ENCODE measurements at regions not wholly inside any gene's neighbourhood (a gene's known extent, or its start where the extent isn't known, plus 50 kb on each side); places are given as distances from the start of the nearest gene placed in this dataset.
"Not testable (repeated sequence)": the region's sequence is repeated elsewhere in the genome, so short reads cannot be mapped to it uniquely, and the experiment has no call there.

GRCh38 chr2:160584972-160585494 is 91.4 kb upstream of the RBMS1 start:
- DNase-seq (ENCODE audit: low read depth) = no peak
- Histone ChIP-seq H3K9ac (ENCODE audit: low read length) (peak overlapping the region; percentile 77), H3K27me3 (replicated peaks; ENCODE audit: control insufficient read depth, insufficient read depth, low read length) (no peaks in the 10 kb centered on the region)

DNA sequence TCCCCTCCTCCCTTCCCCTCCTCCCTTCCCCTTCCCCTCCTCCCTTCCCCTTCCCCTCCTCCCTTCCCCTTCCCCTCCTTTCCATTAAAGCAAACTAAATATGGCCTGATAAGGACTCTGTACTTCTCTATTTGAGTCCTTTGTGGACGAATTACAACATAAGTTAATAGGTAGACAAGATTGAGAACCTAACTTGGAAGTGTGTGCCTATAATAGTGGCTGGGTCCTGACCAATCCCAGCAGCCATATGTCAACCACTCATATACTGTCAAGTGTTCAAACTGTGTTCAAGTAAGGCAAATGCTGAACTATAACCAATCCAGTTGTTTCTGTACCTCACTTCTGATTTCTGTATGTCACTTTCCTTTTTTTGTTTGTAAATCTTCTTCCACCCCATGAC is 97.1 kb upstream of the RBMS1 start:
- H3K27me3 ChIP-seq (replicated peaks; ENCODE audit: control insufficient read depth, insufficient read depth, low read length) = no peaks in the 10 kb centered on the region
- no peak overlapping the region for H3K4me3 ChIP-seq (ENCODE audit: low read length)
- no peak overlapping the region for H3K9ac ChIP-seq (ENCODE audit: low read length)
- peaks cover 2% of the 10 kb centered on the region for H3K9me3 ChIP-seq (ENCODE audit: control insufficient read depth, low read length)
- peaks cover 3% of the 10 kb centered on the region for H3K4me1 ChIP-seq (ENCODE audit: control insufficient read depth, insufficient read depth, low read length)
- no peaks in the 10 kb centered on the region for H3K36me3 ChIP-seq (ENCODE audit: control insufficient read depth, insufficient read depth, low read length, severe bottlenecking)
- DNase-seq (ENCODE audit: low read depth) = no peak

More at GRCh38 chr2:160584972-160585494, 91.4 kb upstream of the RBMS1 start:
- H3K4me3 ChIP-seq (ENCODE audit: low read length) = peak overlapping the region; percentile 53
- peaks cover 56% of the 10 kb centered on the region for H3K4me1 ChIP-seq (ENCODE audit: control insufficient read depth, insufficient read depth, low read length)
- no peaks in the 10 kb centered on the region for H3K9me3 ChIP-seq (ENCODE audit: control insufficient read depth, low read length)
- no peaks in the 10 kb centered on the region for H3K36me3 ChIP-seq (ENCODE audit: control insufficient read depth, insufficient read depth, low read length, severe bottlenecking)

DNA sequence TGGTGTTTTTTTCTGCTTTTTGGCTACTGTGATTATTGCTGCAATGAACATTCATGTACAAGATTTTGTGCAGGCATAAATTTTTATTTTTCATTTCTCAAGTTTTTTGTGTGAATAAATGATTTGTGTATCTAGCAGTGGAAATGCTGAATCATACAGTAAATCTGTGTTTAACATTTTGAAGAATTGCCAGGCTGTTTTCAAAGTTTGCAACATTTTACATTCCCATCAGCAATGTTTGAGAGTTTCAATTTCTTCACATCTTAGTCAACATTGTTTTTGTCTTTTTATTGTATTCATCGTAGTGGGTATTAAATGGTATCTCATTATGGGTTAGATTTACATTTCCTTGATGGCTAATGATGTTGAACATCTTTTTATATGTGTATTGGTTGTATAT is 98.8 kb upstream of the RBMS1 start:
- H3K4me3 ChIP-seq (ENCODE audit: low read length) = no peak overlapping the region
- H3K4me1 ChIP-seq (ENCODE audit: control insufficient read depth, insufficient read depth, low read length) = no peaks in the 10 kb centered on the region
- DNase-seq (ENCODE audit: low read depth) = no peak
- H3K36me3 ChIP-seq (ENCODE audit: control insufficient read depth, insufficient read depth, low read length, severe bottlenecking) = no peaks in the 10 kb centered on the region
- no peak overlapping the region for H3K9ac ChIP-seq (ENCODE audit: low read length)
- H3K9me3 ChIP-seq (ENCODE audit: control insufficient read depth, low read length) = peaks cover 2% of the 10 kb centered on the region
- no peaks in the 10 kb centered on the region for H3K27me3 ChIP-seq (replicated peaks; ENCODE audit: control insufficient read depth, insufficient read depth, low read length)

GRCh38 chr2:160592993-160593392 is 99.4 kb upstream of the RBMS1 start:
- H3K4me3 ChIP-seq (ENCODE audit: low read length) = no peak overlapping the region
- H3K4me1 ChIP-seq (ENCODE audit: control insufficient read depth, insufficient read depth, low read length) = no peaks in the 10 kb centered on the region
- DNase-seq (ENCODE audit: low read depth) = no peak
- peaks cover 2% of the 10 kb centered on the region for H3K9me3 ChIP-seq (ENCODE audit: control insufficient read depth, low read length)
- H3K9ac ChIP-seq (ENCODE audit: low read length) = no peak overlapping the region
- H3K27me3 ChIP-seq (replicated peaks; ENCODE audit: control insufficient read depth, insufficient read depth, low read length) = no peaks in the 10 kb centered on the region
- H3K36me3 ChIP-seq (ENCODE audit: control insufficient read depth, insufficient read depth, low read length, severe bottlenecking) = no peaks in the 10 kb centered on the region

- no peaks in the 10 kb centered on the region for H3K36me3 ChIP-seq (ENCODE audit: control insufficient read depth, insufficient read depth, low read length, severe bottlenecking)
- H3K4me1 ChIP-seq (ENCODE audit: control insufficient read depth, insufficient read depth, low read length) = no peaks in the 10 kb centered on the region
- H3K9ac ChIP-seq (ENCODE audit: low read length) = no peak overlapping the region
- no peak overlapping the region for H3K4me3 ChIP-seq (ENCODE audit: low read length)
- DNase-seq (ENCODE audit: low read depth) = no peak
- H3K27me3 ChIP-seq (replicated peaks; ENCODE audit: control insufficient read depth, insufficient read depth, low read length) = no peaks in the 10 kb centered on the region
- peaks cover 2% of the 10 kb centered on the region for H3K9me3 ChIP-seq (ENCODE audit: control insufficient read depth, low read length)
These were observed 102.8 kb upstream of the RBMS1 start for GRCh38 chr2:160596441-160596840.

DNA sequence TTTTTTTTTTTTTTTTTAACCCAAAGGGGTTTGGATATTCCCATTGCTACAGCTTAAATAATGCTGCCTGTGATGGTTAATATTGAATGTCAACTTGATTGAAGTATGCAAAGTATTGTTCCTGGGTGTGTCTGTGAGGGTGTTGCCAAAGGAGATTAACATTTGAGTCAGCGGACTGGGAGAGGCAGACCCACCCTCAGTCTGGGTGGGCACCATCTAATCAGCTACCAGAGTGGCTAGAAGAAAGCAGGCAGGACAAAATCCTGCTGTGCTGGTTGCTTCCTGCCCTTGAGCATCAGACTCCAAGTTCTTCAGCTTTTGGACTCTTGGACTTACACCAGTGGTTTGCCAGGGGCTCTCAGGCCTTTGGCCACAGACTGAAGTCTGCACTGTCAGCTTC is 106.8 kb upstream of the RBMS1 start:
- not testable (repeated sequence) for H3K4me3 ChIP-seq (ENCODE audit: low read length); H3K36me3 ChIP-seq (ENCODE audit: control insufficient read depth, insufficient read depth, low read length, severe bottlenecking); H3K9ac ChIP-seq (ENCODE audit: low read length); DNase-seq (ENCODE audit: low read depth); H3K27me3 ChIP-seq (replicated peaks; ENCODE audit: control insufficient read depth, insufficient read depth, low read length); H3K9me3 ChIP-seq (ENCODE audit: control insufficient read depth, low read length); H3K4me1 ChIP-seq (ENCODE audit: control insufficient read depth, insufficient read depth, low read length)

- Histone ChIP-seq H3K27me3 (replicated peaks; ENCODE audit: control insufficient read depth, insufficient read depth, low read length) (no peaks in the 10 kb centered on the region), H3K4me3 (ENCODE audit: low read length) (no peak overlapping the region), H3K36me3 (ENCODE audit: control insufficient read depth, insufficient read depth, low read length, severe bottlenecking) (no peaks in the 10 kb centered on the region)
These were observed 108.5 kb upstream of the RBMS1 start for GRCh38 chr2:160602073-160602472.

DNA sequence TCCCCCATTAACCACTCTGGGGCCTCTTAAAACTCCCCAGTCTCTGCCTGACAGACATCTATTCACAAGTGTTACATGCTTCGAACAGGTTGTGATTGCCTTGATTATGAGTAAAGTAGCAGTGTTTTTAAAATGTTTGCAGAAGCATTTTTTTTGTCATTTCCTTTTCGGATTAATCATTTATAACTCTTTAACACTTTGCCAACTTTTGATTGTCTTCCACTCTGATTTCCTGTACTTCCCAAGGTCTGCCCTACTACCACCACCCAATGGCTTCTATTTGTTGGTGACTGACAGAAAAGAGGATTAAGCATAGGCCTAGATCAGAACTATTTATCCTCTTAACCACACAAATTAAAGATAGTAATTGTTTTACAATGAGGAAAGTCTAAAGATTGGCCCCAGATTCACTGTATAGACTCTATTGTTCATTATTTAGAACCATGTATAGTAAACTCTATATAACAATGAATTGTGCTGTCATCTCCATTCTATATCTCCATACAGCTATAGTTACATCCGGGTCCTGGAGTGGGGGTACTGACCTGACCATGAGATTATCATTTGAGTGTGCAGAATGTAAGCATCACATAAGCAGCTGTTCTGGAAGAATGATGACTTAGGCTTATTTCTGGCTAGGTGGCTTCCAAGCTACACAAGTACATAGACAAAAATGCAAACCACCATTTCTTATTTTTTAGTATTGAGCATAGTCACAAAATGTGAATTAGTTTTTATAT is 110.3 kb upstream of the RBMS1 start:
- Histone ChIP-seq H3K4me3 (ENCODE audit: low read length) (no peak overlapping the region), H3K4me1 (ENCODE audit: control insufficient read depth, insufficient read depth, low read length) (peaks cover 9% of the 10 kb centered on the region), H3K9me3 (ENCODE audit: control insufficient read depth, low read length) (no peaks in the 10 kb centered on the region), H3K27me3 (replicated peaks; ENCODE audit: control insufficient read depth, insufficient read depth, low read length) (no peaks in the 10 kb centered on the region), H3K36me3 (ENCODE audit: control insufficient read depth, insufficient read depth, low read length, severe bottlenecking) (no peaks in the 10 kb centered on the region), H3K9ac (ENCODE audit: low read length) (no peak overlapping the region)
- no peak for DNase-seq (ENCODE audit: low read depth)

More at GRCh38 chr2:160602073-160602472, 108.5 kb upstream of the RBMS1 start:
- Histone ChIP-seq H3K9me3 (ENCODE audit: control insufficient read depth, low read length) (no peaks in the 10 kb centered on the region), H3K9ac (ENCODE audit: low read length) (no peak overlapping the region), H3K4me1 (ENCODE audit: control insufficient read depth, insufficient read depth, low read length) (peaks cover 3% of the 10 kb centered on the region)
- DNase-seq (ENCODE audit: low read depth) = no peak

DNA sequence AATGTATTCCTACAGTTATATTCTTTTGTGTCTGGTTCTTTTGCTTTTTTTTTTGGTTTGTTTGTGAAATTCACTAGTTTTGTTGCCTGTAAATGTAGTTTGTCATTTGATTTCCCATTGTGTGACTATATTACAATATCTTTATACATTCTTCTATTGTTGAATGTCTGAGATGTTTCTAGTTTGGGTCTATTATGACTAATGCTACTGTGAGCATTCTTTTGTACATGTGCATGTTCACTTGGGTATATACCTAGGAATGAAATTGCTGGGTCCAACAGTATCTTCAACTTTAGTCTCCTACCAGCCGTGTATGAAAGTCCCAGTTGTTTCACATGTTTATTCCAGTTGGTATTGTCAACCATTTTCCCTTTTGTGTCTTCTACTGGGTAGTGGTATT is 112.7 kb upstream of the RBMS1 start:
- H3K4me3 ChIP-seq (ENCODE audit: low read length) = no peak overlapping the region
- no peaks in the 10 kb centered on the region for H3K9me3 ChIP-seq (ENCODE audit: control insufficient read depth, low read length)
- peaks cover 22% of the 10 kb centered on the region for H3K4me1 ChIP-seq (ENCODE audit: control insufficient read depth, insufficient read depth, low read length)
- H3K27me3 ChIP-seq (replicated peaks; ENCODE audit: control insufficient read depth, insufficient read depth, low read length) = no peaks in the 10 kb centered on the region
- H3K9ac ChIP-seq (ENCODE audit: low read length) = no peak overlapping the region
- no peaks in the 10 kb centered on the region for H3K36me3 ChIP-seq (ENCODE audit: control insufficient read depth, insufficient read depth, low read length, severe bottlenecking)
- DNase-seq (ENCODE audit: low read depth) = peak; percentile 36

DNA sequence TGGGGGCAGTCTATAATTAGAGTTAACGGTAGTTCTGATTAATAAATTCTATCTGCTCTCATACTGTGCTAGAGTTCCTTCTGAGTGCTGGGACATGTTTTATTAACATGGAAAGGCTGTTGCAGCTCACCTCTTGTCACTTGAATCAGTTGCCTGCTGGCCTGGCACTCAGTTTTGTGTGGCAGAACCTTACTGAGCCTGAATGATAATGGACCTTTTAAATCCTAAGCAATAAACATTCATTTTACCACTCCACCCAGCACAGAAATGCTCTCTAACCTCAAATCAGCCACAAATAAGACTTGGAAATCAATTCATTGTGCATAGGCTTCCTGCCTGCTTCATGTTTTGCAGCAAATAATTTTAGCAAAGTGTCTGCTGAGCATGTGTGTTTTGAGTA is 115.0 kb upstream of the RBMS1 start:
- no peaks in the 10 kb centered on the region for H3K9me3 ChIP-seq (ENCODE audit: control insufficient read depth, low read length)
- no peak for DNase-seq (ENCODE audit: low read depth)
- H3K4me1 ChIP-seq (ENCODE audit: control insufficient read depth, insufficient read depth, low read length) = peaks cover 41% of the 10 kb centered on the region
- H3K36me3 ChIP-seq (ENCODE audit: control insufficient read depth, insufficient read depth, low read length, severe bottlenecking) = no peaks in the 10 kb centered on the region
- H3K9ac ChIP-seq (ENCODE audit: low read length) = no peak overlapping the region
- H3K4me3 ChIP-seq (ENCODE audit: low read length) = no peak overlapping the region
- H3K27me3 ChIP-seq (replicated peaks; ENCODE audit: control insufficient read depth, insufficient read depth, low read length) = no peaks in the 10 kb centered on the region

GRCh38 chr2:160609346-160609745 is 115.7 kb upstream of the RBMS1 start:
- Histone ChIP-seq H3K4me3 (ENCODE audit: low read length) (no peak overlapping the region), H3K36me3 (ENCODE audit: control insufficient read depth, insufficient read depth, low read length, severe bottlenecking) (no peaks in the 10 kb centered on the region), H3K4me1 (ENCODE audit: control insufficient read depth, insufficient read depth, low read length) (peaks cover 49% of the 10 kb centered on the region), H3K9me3 (ENCODE audit: control insufficient read depth, low read length) (no peaks in the 10 kb centered on the region), H3K27me3 (replicated peaks; ENCODE audit: control insufficient read depth, insufficient read depth, low read length) (no peaks in the 10 kb centered on the region), H3K9ac (ENCODE audit: low read length) (no peak overlapping the region)
- DNase-seq (ENCODE audit: low read depth) = peak; percentile 69

GRCh38 chr2:160610041-160610440 is 116.4 kb upstream of the RBMS1 start:
- no peaks in the 10 kb centered on the region for H3K36me3 ChIP-seq (ENCODE audit: control insufficient read depth, insufficient read depth, low read length, severe bottlenecking)
- no peak overlapping the region for H3K9ac ChIP-seq (ENCODE audit: low read length)
- H3K4me3 ChIP-seq (ENCODE audit: low read length) = no peak overlapping the region
- DNase-seq (ENCODE audit: low read depth) = no peak
- peaks cover 51% of the 10 kb centered on the region for H3K4me1 ChIP-seq (ENCODE audit: control insufficient read depth, insufficient read depth, low read length)
- no peaks in the 10 kb centered on the region for H3K9me3 ChIP-seq (ENCODE audit: control insufficient read depth, low read length)
- H3K27me3 ChIP-seq (replicated peaks; ENCODE audit: control insufficient read depth, insufficient read depth, low read length) = no peaks in the 10 kb centered on the region
